AG09319 (cell line): ENCODE measurements at regions not wholly inside any gene's neighbourhood (a gene's known extent, or its start where the extent isn't known, plus 50 kb on each side); places are given as distances from the start of the nearest gene placed in this dataset.

ENCODE experiments used
- DNase-seq: peaks from one replicate; pipeline ENCODE4 v3.0.0-alpha.2; 2010; ENCODE audit warnings: low read depth; ENCODE audit errors: extremely low read depth
- CTCF ChIP-seq: IDR thresholded peaks from 2 replicates; pipeline ENCODE4 v1.5.1; 2011; ENCODE audit warnings: low read depth, mild to moderate bottlenecking, inconsistent platforms, low read length, moderate library complexity

GRCh38 chr10:113298616-113299015 is 254.2 kb upstream of the HABP2 start:
- no peak for TF ChIP-seq CTCF
- no peak for DNase-seq

- TF ChIP-seq CTCF: no peak
- no peak for DNase-seq
These were observed 252.7 kb upstream of the HABP2 start for GRCh38 chr10:113300201-113300600.

- no peak for DNase-seq
These were observed 252.2 kb upstream of the HABP2 start for GRCh38 chr10:113300617-113301016.

GRCh38 chr10:113301342-113301984 is 251.4 kb upstream of the HABP2 start:
- TF ChIP-seq CTCF: no peak
- DNase-seq: no peak

More at GRCh38 chr10:113300617-113301016, 252.2 kb upstream of the HABP2 start:
- TF ChIP-seq CTCF: no peak

DNA sequence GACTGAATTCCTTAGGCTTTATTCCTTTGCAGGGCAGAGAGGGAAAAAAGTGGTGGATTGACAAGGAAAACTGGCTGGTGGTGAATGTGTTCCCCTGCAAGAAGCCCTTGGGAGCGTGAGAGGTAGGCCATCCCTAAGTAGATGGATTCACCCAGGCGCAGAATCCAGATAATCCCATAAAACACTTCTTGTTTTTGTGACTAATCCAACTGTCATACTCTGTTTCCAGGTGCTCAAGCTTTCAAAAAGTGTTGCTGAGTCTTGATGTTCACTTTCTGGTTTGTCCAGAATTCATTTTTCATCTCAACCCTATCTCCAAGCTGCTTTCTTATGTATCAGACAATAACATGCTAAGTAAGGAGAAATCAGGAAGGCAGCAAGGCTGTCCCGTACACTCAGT is 250.8 kb upstream of the HABP2 start:
- DNase-seq: no peak
- TF ChIP-seq CTCF: no peak

DNA sequence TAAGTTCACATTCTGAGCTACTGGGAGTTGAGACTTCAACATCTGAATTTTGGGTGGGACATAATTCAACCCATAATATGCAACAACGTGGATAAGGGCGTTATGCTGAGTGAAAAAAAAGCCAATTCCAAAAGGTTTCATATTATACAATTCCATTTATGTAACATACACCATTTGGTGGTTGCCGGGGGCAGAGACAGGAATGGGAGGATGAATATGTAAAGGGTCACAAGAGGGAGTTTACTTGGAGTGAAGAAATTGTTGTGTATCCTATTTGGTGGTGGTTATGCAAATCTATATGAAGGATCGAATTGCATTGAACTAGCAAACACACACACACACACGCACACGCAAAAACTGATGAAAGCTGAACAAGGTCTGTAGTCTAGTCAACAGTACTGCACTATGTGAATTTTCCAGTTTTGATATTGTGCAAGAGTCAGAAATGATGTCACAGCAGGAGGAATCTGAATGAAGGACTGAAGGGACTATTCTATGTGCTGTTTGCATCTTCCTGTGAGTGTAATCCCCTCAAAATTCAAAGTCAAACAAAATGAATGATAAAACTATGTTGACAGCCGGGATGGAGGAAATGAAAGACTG is 249.2 kb upstream of the HABP2 start:
- no peak for TF ChIP-seq CTCF
- DNase-seq: no peak

DNA sequence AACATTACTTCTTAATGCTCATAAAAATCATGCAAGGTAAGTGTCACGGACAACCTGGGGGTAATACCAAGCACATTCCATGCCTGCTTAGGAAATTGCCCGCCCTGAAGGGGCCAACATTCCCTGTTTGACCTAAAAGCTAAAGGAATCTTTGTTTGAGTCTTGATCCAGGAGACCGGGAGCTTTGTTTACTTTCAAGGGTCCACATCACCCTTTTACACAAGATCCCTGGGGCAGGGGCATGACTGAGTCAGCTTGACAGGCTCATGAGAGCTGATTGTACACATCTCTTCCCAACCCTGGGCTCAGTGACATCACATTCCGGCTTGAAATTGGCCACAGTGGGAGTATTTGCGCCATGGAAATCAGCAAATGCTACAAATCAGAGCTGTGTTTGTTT is 248.1 kb upstream of the HABP2 start:
- no peak for TF ChIP-seq CTCF
- no peak for DNase-seq
